Liver (tissue), 8 donors: ENCODE measurements at regions not wholly inside any gene's neighbourhood (a gene's known extent, or its start where the extent isn't known, plus 50 kb on each side); places are given as distances from the start of the nearest gene placed in this dataset.

ENCODE experiments used
- DNase-seq: peaks from one replicate; pipeline ENCODE4 v3.0.0-alpha.2; 2017; ENCODE audit warnings: low spot score
- H3K27ac ChIP-seq, 2 donors: one replicate each; pipeline ENCODE4 v1.7.0; 2013; ENCODE audit warnings: inconsistent platforms in 2 of 2, low read length in 2 of 2, control low read depth in 1 of 2, low read depth in 1 of 2, mild to moderate bottlenecking in 1 of 2
- H3K27me3 ChIP-seq, 4 donors: one replicate each; pipeline versions ENCODE4 v1.6.1 to v1.7.0; 2013; ENCODE audit warnings: low read length in 3 of 4, inconsistent platforms in 1 of 4, mild to moderate bottlenecking in 1 of 4, moderate library complexity in 1 of 4; ENCODE audit not compliant: control insufficient read depth in 4 of 4, insufficient read depth in 4 of 4
- H3K36me3 ChIP-seq, 4 donors: one replicate each; pipeline versions ENCODE4 v1.6.1 to v1.7.0; 2013; ENCODE audit warnings: low read length in 3 of 4, mild to moderate bottlenecking in 3 of 4, low read depth in 1 of 4, moderate library complexity in 1 of 4; ENCODE audit not compliant: control insufficient read depth in 4 of 4, insufficient read depth in 3 of 4
- H3K4me1 ChIP-seq, 4 donors: one replicate each; pipeline versions ENCODE4 v1.6.1 to v1.7.0; 2013; ENCODE audit warnings: low read length in 3 of 4, mild to moderate bottlenecking in 3 of 4, moderate library complexity in 1 of 4; ENCODE audit not compliant: control insufficient read depth in 4 of 4, insufficient read depth in 4 of 4
- H3K4me3 ChIP-seq, 3 donors: one replicate each; pipeline versions ENCODE4 v1.6.1 to v1.7.0; 2013; ENCODE audit warnings: low read length in 3 of 3, control low read depth in 1 of 3, low read depth in 1 of 3, mild to moderate bottlenecking in 1 of 3
- H3K9ac ChIP-seq, 2 donors: one replicate each; pipeline ENCODE4 v1.7.0; 2013; ENCODE audit warnings: low read length in 2 of 2, mild to moderate bottlenecking in 2 of 2, moderate library complexity in 2 of 2, control low read depth in 1 of 2, low read depth in 1 of 2
- H3K9me3 ChIP-seq, 4 donors: one replicate each; pipeline versions ENCODE4 v1.6.1 to v1.7.0; 2013; ENCODE audit warnings: low read length in 3 of 4; ENCODE audit not compliant: control insufficient read depth in 4 of 4
- EGR1 ChIP-seq, 2 donors: IDR thresholded peaks; 2 replicates each; pipeline ENCODE4 v1.6.1; 2016 to 2018; ENCODE audit warnings: antibody characterized with exemption in 2 of 2, low read depth in 2 of 2
- FOXA1 ChIP-seq: IDR thresholded peaks from 2 replicates; pipeline ENCODE4 v1.6.1; 2016; ENCODE audit warnings: antibody characterized with exemption
- FOXA2 ChIP-seq: IDR thresholded peaks from 2 replicates; pipeline ENCODE4 v1.6.1; 2016; ENCODE audit warnings: antibody characterized with exemption
- GABPA ChIP-seq, 2 donors: IDR thresholded peaks in 1 of 2; conservative IDR thresholded peaks in 1 of 2; 2 replicates each; pipeline ENCODE4 v1.6.1; 2016; ENCODE audit warnings: antibody characterized with exemption in 2 of 2, mild to moderate bottlenecking in 1 of 2, moderate library complexity in 1 of 2
- HNF4A ChIP-seq, 2 donors: conservative IDR thresholded peaks; 2 replicates each; pipeline ENCODE4 v1.6.1; 2016; ENCODE audit warnings: antibody characterized with exemption in 2 of 2, mild to moderate bottlenecking in 2 of 2
- HNF4G ChIP-seq: IDR thresholded peaks from 2 replicates; pipeline ENCODE4 v1.6.1; 2016; ENCODE audit warnings: antibody characterized with exemption
- JUND ChIP-seq, 2 donors: IDR thresholded peaks; 2 replicates each; pipeline ENCODE4 v1.6.1; 2016; ENCODE audit warnings: antibody characterized with exemption in 2 of 2
- NR2F2 ChIP-seq: IDR thresholded peaks from 2 replicates; pipeline ENCODE4 v1.6.1; 2016; ENCODE audit warnings: antibody characterized with exemption
- RAD21 ChIP-seq, 2 donors: IDR thresholded peaks; 2 replicates each; pipeline ENCODE4 v1.6.1; 2016; ENCODE audit warnings: antibody characterized with exemption in 2 of 2, mild to moderate bottlenecking in 2 of 2
- RXRA ChIP-seq, 2 donors: IDR thresholded peaks; 2 replicates each; pipeline ENCODE4 v1.6.1; 2017 to 2018; ENCODE audit warnings: antibody characterized with exemption in 2 of 2, mild to moderate bottlenecking in 1 of 2
- SP1 ChIP-seq: IDR thresholded peaks from 2 replicates; pipeline ENCODE4 v1.6.1; 2018; ENCODE audit warnings: antibody characterized with exemption, mild to moderate bottlenecking
- TAF1 ChIP-seq: conservative IDR thresholded peaks from 2 replicates; pipeline ENCODE4 v1.6.1; 2016; ENCODE audit warnings: antibody characterized with exemption, mild to moderate bottlenecking
- YY1 ChIP-seq: IDR thresholded peaks from 2 replicates; pipeline ENCODE4 v1.6.1; 2016; ENCODE audit warnings: antibody characterized with exemption, mild to moderate bottlenecking
- WGBS: extraction: QIAGEN DNeasy Blood & Tissue Kit; methylation state at CpG from one replicate; pipeline ENCODE4 v1.1.7; 2013; 5-methylcytosine and 5-hydroxymethylcytosine counted together
- TF ChIP-seq, protein P1 (sequence below): fragments of 150-350 bp; IDR thresholded peaks from 2 replicates; pipeline ENCODE4 v1.5.1; 2017; ENCODE audit warnings: improper control_type of control experiment, low read depth, low read length; ENCODE audit not compliant: missing input control
- TF ChIP-seq, protein P2 (sequence below): IDR thresholded peaks from 2 replicates; pipeline ENCODE4 v1.6.1; 2016; ENCODE audit warnings: antibody characterized with exemption, mild to moderate bottlenecking
- TF ChIP-seq, protein P3 (sequence below): IDR thresholded peaks from 2 replicates; pipeline ENCODE4 v1.6.1; 2016; ENCODE audit warnings: antibody characterized with exemption
- TF ChIP-seq, protein P4 (sequence below): IDR thresholded peaks from 2 replicates; pipeline ENCODE4 v1.6.1; 2016; ENCODE audit warnings: antibody characterized with exemption
- TF ChIP-seq, protein P5 (sequence below): IDR thresholded peaks from 2 replicates; pipeline ENCODE4 v1.6.1; 2016; ENCODE audit warnings: antibody characterized with exemption
- donor health status: healthy.
- donor health status: healthy.
- donor health status: healthy.
- donor health status: healthy.
- donor health status: healthy.

DNA sequence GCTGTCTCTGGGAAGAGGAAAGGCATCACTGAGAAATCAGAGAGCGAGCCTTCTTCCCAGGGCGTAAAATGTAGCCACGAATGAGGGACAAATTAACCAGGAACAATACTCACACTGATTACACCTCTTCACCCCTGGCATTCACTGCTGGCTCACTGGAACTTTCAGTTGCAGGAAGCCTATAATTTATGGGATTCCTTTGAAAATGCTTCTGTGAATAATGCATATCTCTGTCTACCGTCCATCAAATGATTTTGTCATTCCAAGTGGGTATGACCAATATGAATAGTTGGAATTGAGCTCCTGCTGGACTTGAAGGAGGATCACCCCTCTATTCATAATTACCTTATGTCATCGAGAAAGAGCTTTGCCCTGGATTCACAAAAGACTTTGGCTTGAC is 360.3 kb upstream of the FZD8 start:
- H3K4me3 ChIP-seq = no peak overlapping the region
- H3K36me3 ChIP-seq = no peaks in the 10 kb centered on the region
- DNase-seq = no peak
- no peaks in the 10 kb centered on the region for H3K4me1 ChIP-seq
- no peak overlapping the region for H3K9ac ChIP-seq
- no peaks in the 10 kb centered on the region for H3K9me3 ChIP-seq
- TF ChIP-seq RAD21 (IDR thresholded peaks at IDR 0.05) (no peak), NR2F2 (no peak), HNF4A (conservative IDR thresholded peaks at IDR 0.05) (no peak), RXRA (IDR thresholded peaks at IDR 0.05) (no peak), FOXA2 (no peak), TAF1 (no peak), FOXA1 (no peak), JUND (IDR thresholded peaks at IDR 0.05) (no peak), SP1 (no peak), YY1 (no peak), GABPA (IDR thresholded peaks at IDR 0.05 in 1 of 2, conservative IDR thresholded peaks at IDR 0.05 in 1 of 2) (no peak), EGR1 (IDR thresholded peaks at IDR 0.05; ENCODE audit: low read depth in 2 of 2) (no peak), HNF4G (no peak)
- TF ChIP-seq, protein P1, sequence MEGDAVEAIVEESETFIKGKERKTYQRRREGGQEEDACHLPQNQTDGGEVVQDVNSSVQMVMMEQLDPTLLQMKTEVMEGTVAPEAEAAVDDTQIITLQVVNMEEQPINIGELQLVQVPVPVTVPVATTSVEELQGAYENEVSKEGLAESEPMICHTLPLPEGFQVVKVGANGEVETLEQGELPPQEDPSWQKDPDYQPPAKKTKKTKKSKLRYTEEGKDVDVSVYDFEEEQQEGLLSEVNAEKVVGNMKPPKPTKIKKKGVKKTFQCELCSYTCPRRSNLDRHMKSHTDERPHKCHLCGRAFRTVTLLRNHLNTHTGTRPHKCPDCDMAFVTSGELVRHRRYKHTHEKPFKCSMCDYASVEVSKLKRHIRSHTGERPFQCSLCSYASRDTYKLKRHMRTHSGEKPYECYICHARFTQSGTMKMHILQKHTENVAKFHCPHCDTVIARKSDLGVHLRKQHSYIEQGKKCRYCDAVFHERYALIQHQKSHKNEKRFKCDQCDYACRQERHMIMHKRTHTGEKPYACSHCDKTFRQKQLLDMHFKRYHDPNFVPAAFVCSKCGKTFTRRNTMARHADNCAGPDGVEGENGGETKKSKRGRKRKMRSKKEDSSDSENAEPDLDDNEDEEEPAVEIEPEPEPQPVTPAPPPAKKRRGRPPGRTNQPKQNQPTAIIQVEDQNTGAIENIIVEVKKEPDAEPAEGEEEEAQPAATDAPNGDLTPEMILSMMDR = no peak
- TF ChIP-seq, protein P2, sequence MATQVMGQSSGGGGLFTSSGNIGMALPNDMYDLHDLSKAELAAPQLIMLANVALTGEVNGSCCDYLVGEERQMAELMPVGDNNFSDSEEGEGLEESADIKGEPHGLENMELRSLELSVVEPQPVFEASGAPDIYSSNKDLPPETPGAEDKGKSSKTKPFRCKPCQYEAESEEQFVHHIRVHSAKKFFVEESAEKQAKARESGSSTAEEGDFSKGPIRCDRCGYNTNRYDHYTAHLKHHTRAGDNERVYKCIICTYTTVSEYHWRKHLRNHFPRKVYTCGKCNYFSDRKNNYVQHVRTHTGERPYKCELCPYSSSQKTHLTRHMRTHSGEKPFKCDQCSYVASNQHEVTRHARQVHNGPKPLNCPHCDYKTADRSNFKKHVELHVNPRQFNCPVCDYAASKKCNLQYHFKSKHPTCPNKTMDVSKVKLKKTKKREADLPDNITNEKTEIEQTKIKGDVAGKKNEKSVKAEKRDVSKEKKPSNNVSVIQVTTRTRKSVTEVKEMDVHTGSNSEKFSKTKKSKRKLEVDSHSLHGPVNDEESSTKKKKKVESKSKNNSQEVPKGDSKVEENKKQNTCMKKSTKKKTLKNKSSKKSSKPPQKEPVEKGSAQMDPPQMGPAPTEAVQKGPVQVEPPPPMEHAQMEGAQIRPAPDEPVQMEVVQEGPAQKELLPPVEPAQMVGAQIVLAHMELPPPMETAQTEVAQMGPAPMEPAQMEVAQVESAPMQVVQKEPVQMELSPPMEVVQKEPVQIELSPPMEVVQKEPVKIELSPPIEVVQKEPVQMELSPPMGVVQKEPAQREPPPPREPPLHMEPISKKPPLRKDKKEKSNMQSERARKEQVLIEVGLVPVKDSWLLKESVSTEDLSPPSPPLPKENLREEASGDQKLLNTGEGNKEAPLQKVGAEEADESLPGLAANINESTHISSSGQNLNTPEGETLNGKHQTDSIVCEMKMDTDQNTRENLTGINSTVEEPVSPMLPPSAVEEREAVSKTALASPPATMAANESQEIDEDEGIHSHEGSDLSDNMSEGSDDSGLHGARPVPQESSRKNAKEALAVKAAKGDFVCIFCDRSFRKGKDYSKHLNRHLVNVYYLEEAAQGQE = no peak
- TF ChIP-seq, protein P3, sequence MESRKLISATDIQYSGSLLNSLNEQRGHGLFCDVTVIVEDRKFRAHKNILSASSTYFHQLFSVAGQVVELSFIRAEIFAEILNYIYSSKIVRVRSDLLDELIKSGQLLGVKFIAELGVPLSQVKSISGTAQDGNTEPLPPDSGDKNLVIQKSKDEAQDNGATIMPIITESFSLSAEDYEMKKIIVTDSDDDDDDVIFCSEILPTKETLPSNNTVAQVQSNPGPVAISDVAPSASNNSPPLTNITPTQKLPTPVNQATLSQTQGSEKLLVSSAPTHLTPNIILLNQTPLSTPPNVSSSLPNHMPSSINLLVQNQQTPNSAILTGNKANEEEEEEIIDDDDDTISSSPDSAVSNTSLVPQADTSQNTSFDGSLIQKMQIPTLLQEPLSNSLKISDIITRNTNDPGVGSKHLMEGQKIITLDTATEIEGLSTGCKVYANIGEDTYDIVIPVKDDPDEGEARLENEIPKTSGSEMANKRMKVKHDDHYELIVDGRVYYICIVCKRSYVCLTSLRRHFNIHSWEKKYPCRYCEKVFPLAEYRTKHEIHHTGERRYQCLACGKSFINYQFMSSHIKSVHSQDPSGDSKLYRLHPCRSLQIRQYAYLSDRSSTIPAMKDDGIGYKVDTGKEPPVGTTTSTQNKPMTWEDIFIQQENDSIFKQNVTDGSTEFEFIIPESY = no peak
- TF ChIP-seq, protein P4, sequence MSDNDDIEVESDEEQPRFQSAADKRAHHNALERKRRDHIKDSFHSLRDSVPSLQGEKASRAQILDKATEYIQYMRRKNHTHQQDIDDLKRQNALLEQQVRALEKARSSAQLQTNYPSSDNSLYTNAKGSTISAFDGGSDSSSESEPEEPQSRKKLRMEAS = no peak
- TF ChIP-seq, protein P5, sequence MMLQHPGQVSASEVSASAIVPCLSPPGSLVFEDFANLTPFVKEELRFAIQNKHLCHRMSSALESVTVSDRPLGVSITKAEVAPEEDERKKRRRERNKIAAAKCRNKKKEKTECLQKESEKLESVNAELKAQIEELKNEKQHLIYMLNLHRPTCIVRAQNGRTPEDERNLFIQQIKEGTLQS = no peak
- no peaks in the 10 kb centered on the region for H3K27me3 ChIP-seq
- whole genome bisulfite sequencing = 88% methylated on average over 5 of the region's 5 CpGs
- no peak overlapping the region for H3K27ac ChIP-seq
